B cell (primary cell): ENCODE measurements at regions not wholly inside any gene's neighbourhood (a gene's known extent, or its start where the extent isn't known, plus 50 kb on each side); places are given as distances from the start of the nearest gene placed in this dataset.

Source experiments
- CTCF ChIP-seq: fragments of 200-600 bp; IDR thresholded peaks from one replicate; pipeline ENCODE4 v1.8.0; 2022; ENCODE audit warnings: antibody characterized with exemption, mild to moderate bottlenecking
- EZH2 ChIP-seq: IDR thresholded peaks from 2 replicates; pipeline ENCODE4 v1.6.1; 2012; ENCODE audit warnings: borderline replicate concordance, low read depth, mild to moderate bottlenecking, moderate library complexity, low read length; ENCODE audit not compliant: insufficient read depth, poor library complexity, severe bottlenecking

DNA sequence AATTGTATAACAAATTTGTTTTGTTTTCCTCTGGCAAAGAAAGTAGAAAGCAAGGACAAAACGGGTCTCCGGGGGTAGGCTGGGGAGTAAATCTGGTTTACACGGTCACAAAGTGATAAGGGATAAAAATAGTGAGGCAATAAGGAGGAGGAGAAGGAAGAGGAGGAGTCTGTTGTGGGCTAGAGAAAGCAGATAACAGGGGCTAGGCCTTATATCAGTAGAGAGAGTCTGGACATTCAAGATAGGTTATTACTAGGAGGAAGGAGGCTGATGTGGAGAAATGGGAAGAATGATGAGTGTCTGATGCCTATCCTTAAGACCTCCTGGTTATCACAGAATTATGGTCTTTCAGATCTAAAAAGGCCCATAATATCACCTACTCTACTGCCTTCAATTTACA is 83.2 kb upstream of the SSTR1 start:
- no peak for TF ChIP-seq CTCF
- TF ChIP-seq EZH2, result no peak
